GM19035 (cell line): ENCODE measurements at regions not wholly inside any gene's neighbourhood (a gene's known extent, or its start where the extent isn't known, plus 50 kb on each side); places are given as distances from the start of the nearest gene placed in this dataset.

Experiments
- ATAC-seq: cut with Tn5 transposase; IDR thresholded peaks from one replicate; pipeline ENCODE4 v1.9.1; 2021; ENCODE audit not compliant: unreplicated experiment

DNA sequence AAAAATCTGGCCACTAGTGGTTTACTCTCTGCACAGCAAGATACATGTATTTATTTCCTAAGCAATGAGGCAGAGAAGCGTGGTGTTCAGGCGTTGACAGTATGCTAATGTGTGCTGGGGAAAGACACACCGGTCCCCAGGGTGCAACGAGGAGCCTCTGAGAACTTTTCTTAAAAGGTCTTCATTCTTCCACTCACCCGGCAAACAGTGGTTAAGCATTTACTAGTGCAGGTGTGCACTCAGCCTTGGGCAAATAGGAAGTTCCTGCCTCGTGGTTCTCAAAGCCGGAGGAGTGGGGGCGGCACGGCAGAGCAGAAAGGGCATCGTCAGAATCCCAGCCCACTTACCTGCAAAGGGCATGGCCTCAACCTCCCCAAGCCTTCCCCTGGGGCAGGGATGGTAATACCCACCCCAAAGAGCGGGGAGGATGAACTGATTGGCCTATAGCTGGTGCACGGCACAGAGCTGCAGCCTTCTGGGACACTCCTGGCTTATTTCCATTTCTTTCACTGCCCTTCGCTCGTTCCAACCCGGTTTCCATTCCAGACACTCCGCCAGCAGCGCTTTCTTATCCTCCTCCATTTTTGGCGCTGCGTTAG, 184.3 kb upstream of the CTBP2 start:
- no peak for ATAC-seq

DNA sequence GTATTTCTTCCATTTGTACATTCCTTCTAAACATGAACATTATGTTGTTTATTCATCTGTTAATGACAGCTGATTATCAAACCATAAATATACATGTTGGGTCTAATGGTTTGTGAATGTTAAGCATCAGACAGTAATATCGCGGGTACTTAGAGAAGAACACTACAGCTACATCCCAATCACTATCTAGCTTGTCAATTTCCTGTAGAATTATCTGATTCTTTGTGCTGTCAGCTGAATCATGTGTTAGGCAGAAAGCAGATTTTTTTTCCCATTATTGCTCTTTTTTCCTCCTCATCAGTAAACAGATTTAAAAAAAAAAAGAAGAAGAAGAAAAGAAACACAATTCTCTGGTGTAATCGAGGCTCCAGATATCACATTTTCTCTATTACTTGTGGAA, 183.6 kb upstream of the CTBP2 start:
- ATAC-seq: no peak

DNA sequence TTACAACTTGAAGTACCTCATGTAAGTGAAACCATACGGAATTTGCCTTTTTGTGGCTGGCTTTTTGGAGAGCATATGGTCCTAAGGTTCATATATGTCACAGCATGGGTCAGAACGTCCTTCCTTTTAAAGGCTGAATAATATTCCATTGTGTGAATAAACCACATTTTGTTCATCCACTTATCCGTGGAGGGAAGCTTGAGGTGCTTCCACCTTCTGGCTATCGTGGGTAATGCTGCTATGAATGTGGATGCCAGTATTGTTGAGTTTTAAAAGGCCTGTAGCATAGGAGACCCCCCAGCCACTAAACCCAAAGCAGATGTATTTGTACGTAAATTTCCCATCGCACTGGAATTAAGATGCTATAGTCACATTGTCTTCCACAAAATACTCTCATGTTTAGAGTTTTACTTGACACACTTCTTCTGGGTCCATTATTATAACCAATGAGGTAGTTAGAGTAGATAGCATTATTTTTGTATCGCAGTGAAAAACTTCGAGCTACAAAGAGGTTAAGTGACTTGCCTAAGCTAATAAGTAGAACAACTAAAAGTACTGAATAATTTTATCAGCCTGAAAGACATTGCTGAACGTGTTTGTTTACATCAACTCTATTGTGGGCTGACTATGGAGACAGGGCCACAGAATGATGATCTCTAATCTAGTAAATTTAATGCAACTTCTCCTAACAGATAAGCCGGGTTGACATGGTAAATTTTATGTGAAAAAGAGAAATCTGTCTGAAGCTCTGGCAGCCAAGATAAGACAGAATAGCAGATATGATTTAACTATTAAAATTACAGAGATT, 183.0 kb upstream of the CTBP2 start:
- ATAC-seq: no peak

DNA sequence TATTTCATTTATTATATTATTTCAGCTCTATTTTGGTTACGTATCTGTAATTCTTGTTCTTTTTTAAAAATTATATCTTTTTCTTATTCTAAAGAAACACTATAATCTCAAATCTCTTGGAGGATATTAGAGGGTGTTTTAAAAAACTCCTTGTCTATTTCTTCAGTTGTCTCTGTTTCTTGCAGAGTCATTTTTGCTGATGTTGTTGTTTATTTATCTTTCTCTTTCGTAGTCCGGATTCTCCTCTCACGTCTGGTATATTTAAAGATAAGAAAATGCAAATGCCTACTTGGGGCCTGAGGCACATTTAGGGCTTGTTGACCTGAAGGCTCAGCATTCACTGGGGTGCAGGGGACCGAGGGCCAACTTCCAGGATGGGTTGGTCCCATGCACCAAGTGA, 181.2 kb upstream of the CTBP2 start:
- no peak for ATAC-seq

DNA sequence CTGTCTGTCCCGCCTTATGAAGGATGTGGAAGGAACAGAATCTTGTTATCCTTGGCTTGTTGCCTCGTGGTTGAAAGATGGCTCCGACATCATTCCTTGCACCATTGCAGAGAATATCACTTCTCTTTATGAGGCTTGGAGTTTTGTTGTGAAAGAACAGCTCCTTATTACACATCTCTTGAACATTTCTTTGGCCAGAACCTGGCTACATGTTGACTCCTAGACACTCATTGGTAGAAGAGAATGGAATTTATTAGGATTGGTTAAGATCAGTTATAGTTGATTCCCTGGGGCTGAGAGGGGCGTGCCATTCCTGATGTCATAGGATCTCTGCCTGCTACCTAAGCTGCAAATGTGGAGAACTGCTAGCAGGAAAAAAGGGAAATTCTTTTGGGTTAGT, 180.5 kb upstream of the CTBP2 start:
- no peak for ATAC-seq

DNA sequence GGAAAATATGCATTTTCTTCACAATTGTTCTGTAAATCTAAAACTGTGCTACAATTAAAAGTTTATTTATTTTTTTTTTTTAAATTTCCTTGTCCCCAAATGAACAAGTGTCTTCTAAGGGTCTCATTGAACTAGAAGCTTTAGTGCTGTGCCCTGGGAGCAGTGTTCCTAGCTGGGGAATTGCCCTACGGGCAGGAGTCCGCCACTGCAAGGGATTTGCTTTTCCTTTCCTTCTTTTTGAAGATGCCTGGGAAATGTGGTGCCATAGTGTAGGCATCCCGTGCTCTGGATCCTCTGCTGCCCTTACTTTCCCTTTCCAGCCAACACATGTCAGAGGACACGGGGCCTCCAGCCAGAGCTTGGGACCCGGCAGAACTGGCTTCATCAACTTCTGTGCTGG, 177.1 kb upstream of the CTBP2 start:
- ATAC-seq: no peak

DNA sequence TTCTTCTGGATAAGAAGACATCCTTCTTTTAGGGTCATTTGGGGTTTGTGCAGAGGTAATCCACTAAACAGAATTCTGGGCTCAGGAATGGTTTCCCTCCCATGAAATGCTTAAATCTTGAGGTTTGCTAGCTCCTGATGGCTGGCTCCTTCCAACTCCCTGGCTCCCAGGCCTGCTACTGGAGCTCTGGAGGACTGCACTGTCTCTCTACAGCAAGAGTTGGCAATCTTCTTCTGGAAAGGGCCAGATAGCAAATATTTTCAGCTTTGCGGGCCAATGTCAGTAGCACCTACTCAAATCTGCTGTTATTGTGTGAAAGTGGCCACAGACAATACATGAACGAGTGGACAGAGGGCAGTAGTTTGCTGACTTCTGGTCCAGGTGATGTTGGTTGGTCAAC, 174.2 kb upstream of the CTBP2 start:
- no peak for ATAC-seq

DNA sequence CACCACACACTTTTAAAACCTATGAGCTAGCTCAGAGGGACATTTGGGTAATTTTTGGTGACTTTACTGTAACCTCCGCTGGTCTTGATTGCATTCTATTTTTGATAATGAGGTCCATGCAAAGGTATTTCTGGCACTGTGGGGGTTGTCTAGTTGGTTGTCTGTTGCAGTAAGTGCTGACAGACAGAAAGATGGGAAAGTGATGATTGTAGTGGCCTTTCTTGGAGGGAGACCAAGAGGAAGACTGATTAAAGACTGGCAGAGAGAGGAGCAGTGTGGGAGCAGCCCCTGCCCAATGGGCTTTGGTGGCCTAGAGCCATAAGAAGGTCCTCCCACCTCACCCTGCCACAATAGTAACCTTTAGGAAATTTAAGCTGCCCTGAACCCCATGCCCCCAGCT, 173.4 kb upstream of the CTBP2 start:
- ATAC-seq: no peak

DNA sequence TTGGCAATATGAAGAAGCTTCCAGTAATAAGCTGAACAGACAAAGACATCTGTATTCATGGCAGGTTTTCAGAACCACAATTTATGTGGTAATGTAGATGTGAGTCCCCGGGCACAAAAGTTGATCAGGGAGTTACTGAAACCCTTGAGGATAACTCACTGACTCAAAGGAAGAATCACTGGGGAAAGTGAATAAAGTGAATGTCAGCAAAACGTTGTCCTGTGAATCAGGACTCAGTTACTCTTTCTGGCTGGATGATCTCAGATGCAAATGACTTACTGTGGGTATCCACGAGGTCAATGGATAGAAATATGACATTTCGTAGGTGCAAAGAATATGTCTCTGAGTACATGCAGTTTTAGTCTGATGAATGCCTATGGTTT, 172.8 kb upstream of the CTBP2 start:
- ATAC-seq: no peak

DNA sequence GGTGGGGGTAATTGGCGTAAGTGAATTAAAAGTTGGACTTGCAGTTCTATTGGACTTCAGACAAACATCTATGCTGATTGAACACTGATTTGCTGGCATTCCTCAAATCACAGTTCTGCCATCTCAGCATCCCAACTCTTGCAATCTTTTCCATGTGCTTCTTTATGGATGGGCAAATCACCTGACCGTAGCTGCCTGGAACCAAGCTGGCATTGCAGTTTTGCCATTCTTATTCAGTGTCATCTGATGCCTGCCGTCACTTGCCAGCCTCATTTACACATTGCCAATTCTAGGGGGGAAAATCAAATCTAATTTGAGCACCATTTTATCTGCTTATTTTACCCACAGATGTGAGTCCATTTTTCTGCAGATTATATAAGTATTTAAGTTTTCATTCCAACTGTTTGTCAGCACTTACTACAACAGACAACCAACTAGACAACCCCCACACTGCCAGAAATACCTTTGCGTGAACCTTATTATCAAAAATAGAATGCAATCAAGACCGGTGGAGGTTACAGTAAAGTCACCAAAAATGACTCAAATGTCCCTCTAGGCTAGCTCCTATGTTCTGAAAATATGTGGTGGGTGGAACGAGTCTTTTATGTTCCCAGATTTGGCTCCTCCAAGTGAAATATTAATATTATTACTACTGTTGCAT, 172.3 kb upstream of the CTBP2 start:
- no peak for ATAC-seq

DNA sequence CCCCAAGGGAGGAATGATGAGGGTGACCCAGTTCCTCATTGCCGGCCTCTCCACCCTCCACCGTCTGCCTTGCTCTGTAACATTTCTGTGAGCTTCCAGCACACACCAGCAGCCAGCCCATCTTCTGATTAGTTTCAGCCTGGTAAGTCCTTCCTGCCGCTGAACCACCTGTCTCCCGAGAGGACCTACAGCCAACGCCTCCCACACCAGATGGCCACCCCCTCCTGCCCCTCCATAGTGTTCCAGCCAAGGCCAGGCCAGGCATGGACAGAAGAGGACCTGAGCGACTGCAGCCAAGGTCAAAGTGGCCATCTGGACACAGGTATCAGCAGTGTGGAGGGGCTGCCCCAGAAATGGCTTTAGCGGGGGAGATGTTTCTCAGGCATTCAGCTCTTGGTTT, 170.7 kb upstream of the CTBP2 start:
- ATAC-seq: no peak

DNA sequence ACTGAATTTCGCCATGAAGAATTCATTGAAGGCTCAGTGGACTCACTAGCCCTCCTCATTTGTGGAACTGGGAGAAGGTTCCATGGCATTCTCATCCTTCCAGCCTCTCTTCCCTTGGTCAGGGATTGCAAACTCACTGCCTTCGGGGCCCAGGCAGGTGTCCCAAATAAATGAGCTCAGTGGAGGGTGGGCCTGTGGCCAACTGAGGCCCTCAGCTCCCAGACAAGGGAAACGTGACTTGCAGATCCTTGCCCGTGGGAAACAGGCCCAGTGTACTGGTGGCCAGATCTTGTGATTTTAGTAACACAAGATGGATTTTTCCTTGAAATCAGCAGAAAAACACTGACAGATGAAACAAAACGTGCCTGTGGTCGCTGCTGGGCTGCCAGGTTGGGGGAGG, 168.7 kb upstream of the CTBP2 start:
- no peak for ATAC-seq

DNA sequence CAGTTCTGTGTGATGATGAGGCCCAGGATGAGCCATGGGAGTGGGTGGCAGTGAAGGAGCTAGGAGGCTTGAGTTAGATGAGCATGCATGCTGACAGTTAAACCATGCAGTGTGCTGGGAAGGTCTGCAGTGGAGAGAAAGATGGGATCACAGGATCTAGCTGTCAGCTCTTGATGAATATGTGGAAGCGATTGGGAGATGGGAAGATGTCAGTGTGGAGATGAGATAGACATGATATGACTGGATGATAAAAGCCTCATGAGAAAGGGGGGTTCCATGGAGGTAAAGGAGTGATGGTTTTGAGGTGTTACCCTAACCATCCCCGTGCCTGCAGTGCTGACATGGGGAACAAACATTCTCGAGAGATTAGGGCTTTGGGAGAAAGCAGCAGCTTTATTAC, 165.0 kb upstream of the CTBP2 start:
- no peak for ATAC-seq

DNA sequence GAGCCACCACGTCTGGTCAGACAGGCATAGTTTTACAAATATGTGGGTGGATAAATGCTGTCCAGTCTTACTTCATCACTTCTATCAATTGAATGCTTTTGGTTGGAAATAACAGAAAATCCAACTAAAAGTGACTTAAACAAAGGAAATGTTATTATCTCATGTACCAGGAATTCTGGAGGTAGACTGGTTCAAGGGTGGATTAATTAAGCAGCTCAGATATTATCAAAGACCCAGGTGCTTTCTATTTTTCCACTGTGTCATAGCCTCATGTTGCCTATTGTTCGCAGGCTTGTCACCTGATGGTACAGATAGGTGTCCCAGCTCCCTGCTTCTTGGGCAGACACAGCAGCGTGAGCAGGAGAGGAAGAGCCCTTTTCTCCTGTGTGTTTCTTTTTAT, 156.1 kb upstream of the CTBP2 start:
- ATAC-seq: no peak

DNA sequence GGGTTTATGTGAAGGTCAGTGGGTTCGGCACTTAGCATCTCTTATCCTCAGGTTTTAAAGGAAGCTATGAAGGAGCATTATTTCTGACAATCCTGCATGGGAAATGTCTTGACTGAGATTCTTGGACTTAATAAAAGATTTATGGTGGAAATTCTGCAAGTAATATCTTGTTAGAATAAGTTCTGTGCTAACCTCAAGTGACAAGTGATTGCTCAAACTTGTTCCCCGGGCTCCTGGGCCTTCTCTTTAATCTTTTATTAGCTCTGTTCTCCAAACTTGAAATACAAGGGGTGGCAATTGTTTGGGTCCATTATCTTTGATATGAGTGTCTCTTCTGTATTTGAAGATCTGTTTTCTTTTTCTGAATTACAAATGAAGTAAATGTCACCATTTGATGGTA, 140.6 kb upstream of the CTBP2 start:
- ATAC-seq: no peak

DNA sequence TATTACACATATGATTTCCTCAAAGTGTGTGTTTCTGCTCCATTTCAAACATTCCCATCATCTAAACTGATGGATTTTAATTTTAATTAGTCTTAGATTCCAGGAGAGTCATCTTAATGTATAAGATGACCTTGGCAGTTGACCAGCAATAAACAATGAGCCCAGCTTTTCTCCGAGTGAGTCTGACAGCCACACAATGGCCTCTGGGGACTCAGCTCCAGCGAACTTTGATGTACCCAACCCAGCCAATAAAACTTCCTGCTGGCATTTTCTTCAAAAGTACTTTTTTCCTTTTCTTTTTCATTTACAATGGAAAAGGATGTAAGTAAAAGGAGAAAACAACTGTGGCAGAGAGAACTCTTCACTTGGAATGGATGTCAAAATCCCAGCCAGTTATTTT, 139.1 kb upstream of the CTBP2 start:
- ATAC-seq: no peak

DNA sequence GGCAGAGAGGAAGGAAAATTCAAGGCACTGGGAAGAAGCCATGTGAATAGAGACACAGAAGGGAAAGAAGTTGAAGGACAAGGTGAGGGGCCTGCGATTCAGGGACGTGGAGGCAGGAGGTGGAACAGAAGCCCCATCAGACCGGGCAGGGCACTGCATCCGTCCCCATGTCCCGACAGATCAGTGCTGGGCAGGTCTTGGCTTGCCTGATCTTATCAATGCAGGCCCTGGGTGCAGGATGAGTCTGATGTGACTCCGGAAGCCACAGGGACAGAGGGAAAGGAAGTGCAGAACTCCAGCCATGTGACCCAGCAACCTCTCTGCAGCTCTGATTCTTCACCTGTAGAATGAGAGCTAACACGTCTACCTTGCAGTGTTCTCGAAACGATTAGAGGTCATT, 136.2 kb upstream of the CTBP2 start:
- no peak for ATAC-seq

DNA sequence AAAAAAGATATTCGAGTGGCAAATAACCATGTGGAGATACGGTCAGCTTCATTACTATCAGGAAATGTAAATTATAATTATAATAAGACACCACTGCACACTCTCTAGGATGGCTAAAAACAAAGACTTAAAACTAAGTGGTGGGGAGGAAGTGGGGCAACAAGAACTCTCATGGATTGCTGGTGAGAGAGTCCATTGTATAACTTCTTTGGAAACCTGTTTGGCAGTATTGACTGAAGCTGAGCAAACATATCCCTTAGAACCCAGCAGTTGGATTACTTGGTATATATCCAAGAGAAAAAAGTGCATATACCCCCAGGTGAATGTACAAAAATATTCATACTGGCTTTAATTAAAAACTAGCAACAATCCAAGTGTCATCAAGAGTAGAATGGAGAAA, 133.7 kb upstream of the CTBP2 start:
- ATAC-seq: no peak

DNA sequence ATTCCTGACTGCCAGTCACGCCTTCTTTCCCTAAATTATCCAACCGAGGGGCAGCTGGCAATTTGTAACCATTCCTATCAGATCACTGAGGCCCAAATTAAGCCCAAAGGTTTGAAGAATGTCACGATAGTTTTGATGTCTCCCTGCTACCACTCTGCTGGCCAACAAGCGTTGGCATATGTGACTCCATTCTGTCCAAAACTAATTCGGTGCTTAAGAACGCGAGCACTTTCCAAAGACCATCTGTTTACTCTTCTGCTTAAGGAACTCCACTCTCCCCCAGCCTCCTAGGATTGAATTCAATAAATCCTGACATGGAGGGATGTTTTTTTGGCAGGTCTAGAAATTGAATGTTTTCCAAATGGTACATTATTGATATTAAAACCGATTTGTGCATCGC, 131.5 kb upstream of the CTBP2 start:
- ATAC-seq: no peak

DNA sequence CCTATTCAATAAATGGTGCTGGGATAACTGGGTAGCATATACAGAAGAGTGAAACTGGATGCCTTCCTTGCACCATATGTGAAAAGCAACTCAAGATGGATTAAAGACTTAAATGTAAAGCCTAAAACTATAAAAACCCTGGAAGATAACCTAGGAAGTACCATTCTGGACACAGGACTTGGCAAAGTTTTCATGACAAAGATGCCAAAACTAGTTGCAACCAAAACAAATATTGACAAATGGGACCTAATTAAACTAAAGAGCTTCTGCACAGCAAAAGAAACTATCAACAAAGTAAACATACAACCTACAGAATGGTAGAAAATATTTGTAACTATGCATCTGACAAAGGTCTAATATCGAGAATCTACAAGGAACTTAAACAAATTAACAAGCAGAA, 129.1 kb upstream of the CTBP2 start:
- no peak for ATAC-seq

DNA sequence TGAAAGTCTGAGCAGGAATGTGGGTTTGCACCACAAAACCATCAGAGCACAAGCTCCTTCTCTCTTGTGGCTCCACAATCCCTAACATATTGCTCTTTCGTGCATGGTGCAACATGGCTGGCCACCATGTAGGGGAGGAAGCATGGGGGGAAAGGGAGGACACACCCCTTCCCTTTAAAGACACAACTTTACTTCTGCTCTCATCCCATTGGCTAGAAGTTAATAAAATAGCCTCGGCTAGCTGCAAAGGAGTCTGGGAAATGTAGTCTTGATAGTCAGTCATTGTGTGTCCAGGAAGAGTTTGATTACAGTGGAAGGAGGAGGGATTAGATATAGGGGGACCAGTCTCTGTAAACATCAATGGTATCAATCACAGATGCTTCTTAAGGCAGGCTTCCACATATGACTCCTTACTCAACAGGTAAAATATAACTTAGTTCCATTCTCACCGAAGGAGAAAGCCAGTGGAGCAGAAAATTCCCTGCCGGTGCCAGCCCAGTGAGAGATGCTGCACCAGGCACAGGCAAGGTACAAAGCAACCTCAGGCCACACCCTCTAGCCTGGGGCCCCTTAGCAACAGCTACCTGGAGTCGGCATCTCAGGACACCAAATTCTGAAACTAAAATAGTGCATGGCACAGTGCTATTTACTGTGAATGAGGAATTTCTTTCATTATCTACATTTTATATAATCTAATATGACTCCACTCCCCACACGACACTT, 124.7 kb upstream of the CTBP2 start:
- no peak for ATAC-seq
